Stimulated activated CD8-positive, alpha-beta memory T cell treated with anti-CD3 and anti-CD28 coated beads, Interleukin-7, amount 100 ng/mL, for 48 hours (primary cell): ENCODE measurements at regions not wholly inside any gene's neighbourhood (a gene's known extent, or its start where the extent isn't known, plus 50 kb on each side); places are given as distances from the start of the nearest gene placed in this dataset.
"Not testable (repeated sequence)": the region's sequence is repeated elsewhere in the genome, so short reads cannot be mapped to it uniquely, and the experiment has no call there.

Source experiments
- DNase-seq, 2 donors: peaks; one replicate each; pipeline ENCODE4 v3.0.0-alpha.2; 2020; ENCODE audit warnings: low read depth in 1 of 2; ENCODE audit errors: extremely low read depth in 1 of 2

DNA sequence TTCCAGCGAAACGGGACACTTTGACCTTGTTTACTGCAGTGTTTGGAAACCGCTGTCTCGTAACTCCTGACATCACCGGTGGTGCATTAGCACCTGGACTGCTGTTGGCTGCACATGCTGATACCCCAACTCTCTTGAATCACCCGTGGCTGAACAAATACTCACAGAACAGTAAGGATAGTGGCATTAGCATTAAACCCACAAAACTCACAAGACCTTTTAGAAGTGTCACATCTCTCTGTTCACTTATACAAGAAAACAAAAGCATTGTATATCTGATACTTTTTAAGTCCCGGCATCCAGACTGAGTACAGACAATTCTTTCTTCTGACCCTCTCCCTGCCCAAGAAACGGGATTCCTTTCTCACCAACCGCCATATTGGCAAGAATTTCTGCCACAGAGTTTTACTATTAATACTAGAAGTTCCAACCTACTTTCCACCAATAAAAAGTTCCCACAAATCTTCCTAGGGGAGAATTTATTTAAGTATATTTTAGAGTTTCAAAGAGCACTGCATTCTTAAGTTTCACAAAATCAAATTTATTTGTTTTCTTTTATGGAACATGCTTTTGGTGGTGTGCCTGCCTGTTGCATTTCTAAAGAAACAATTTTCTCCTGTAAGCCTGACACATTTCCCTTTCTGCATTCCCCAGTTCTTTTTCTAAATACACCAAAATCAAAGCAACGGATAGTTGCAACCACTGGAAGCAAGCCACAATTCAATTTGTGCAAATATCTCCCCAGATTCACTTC lies 208.4 kb upstream of the KLF14 start:
- DNase-seq = no peak

DNA sequence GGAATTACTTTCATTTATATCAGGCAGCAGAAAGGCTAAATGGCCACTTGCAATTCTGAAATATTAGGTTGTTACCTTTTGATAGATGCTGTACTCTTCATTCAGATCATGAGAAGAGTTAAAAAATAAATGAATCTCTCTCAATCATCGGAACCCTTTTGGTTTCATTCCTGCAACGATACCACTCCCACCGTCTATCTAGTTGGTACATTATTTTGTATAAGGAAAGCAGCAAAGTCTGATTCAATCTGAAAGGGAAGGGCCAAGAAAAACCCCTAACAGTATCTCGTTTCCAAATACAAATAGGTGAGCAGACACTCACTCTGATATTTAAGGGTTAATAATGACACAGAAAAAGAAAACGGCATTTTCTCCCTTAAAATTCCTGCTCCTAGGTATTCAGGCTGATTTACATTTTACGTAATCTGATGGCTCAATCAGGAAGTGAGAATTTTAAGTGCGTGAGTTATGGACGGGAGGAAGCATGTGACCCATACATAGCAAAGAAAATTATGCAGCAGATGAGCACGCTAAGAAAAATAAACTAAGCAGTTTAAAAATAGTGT lies 209.4 kb upstream of the KLF14 start:
- no peak for DNase-seq

DNA sequence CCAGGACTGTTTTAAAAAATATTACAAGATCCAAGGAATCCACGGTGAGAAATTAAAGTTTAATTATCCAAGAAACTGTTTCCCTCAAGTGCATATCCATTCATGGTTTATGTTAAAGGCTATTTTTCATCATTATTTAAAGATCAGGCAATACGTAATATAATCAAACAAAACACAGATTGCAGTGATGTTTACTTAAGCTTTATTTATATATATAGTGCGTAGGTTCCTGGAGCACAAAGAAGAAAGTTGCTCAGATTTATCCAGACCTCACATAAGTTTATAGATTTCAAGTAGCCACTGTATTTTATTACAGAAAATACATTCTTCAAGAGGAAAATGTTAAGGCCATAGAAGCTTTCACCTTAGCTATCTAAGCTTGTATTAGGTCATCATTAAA lies 210.0 kb upstream of the KLF14 start:
- DNase-seq = no peak

- no peak for DNase-seq
These were observed 211.0 kb upstream of the KLF14 start for GRCh38 chr7:130944997-130945396.

DNA sequence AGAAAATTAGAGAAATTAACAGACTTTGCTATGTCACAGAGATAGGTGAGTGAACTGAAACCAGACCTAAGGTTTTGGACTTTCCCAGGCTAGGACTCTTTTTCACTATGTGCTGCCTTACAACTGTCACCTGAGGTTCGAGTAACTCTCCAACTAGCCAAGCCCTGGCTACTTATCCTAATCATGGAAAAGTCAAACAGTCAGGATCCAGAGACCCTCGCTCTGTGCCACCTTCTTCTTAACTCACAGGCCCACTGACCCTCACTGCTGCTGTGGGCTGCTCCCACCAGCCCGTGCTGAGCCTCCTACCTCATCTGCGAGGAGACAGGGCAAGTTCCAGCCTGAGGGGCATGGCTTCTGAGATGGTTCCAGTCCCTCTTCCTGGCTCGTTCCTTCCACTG lies 211.4 kb upstream of the KLF14 start:
- DNase-seq = no peak

- DNase-seq = no peak
These were observed 212.1 kb upstream of the KLF14 start for GRCh38 chr7:130946114-130946513.

DNA sequence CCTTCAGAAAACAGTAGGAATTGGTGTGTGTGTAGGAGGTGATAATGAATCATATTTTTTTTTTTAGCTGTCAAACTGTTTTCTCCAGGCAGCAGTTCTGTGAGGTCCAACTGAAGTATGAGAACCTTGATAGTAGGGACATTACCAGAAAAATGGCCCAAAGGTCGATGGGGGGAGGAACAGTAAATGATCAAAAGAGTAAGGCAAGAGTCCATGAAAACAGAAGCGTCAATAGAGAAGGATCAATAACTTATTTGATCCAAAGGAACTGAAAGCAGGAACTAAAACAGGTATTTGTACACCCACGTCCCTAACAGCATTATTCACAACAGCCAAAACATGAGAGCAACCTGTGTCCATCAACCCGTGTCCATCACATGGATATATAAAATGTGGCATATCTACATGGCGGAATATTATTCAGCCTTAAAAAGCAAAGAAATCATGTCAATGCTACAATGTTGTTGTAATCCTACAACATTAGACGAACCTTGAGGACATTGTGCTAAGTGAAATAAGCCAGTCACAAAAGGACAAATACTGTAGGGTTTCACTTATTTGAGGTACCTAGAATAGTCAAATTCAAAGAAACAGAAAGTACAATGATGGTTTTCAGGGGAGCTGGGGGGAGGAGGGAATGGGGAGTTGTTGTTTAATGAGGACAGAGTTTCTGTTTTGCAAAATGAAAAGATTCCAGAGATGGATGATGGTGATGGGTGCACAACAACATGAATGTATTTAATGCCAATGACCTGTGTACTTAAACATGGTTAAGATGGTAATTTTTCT lies 214.0 kb upstream of the KLF14 start:
- DNase-seq = no peak

DNA sequence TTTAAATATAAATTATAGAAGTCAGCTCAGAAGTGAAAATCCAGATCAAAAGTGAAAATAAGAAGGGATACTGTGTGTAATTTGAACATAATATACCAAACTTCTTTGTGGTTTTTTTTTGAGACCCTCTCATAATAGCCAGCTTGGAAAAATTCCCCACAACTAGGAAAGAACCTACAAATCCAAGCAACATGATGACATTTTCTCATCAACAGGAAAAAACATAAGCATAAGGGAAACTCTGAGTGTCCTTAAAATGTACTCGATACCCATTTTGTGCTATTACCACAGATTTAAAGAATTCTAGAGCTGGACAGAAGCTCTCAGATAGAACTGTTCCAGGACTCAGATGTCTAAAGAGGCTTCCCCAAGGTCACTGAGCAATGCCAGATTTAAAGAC lies 214.8 kb upstream of the KLF14 start:
- DNase-seq = no peak

DNA sequence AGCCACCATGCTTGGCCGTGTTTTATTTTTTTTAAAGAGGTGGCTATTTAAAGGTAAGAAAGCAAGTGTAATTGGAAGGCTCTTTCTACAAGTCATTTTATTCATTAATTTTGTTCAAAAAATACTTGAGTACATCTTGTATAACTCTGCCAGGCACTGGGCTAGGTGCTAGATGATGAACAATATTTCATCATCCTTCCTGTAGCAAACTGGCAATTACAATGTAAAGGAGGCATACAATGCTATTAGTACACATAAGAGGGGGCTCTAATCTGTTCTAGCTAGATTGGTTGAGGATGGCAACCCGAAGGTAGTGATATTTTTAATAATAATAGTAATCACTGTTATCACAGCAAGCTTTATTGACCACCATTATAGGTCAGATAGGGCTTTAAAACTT lies 215.5 kb upstream of the KLF14 start:
- no peak for DNase-seq

DNA sequence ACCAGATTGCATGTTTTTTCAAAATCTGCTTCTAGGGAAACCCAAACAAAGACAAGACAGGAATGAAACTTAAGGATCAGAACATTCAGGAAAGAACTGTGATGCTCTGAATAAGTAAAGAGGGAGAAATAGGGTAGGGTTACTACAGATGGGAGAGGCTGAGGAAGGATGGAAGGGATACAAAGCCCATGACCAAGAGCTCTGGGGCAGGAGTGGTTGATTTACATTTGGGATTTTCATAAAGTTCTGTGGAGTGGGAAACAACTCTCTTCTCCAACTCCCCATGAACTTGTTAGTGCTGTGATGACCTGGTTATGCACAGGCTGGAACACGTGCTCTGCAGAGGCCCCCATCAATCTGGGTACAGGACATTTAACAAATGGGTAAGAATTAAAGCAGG lies 216.0 kb upstream of the KLF14 start:
- DNase-seq = no peak

DNA sequence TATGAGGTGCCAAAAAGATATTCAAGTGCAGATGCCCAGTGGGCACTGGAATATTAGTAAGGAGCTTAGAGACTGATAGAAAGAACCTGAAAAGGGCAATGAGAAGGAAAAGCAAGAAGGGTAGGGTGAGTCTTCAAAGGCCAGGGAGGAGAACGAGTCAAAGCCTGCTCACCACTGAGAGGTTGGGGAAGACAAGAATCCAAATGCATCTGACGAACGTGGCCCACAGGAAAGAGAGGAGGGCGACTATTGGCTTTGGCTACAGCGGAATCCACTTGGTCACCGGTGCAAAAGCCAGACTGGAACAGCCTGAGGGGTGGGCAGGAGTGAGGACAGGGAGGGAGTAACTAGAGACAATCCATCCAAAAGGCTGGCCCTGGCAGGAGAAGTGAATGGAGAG lies 216.7 kb upstream of the KLF14 start:
- no peak for DNase-seq

DNA sequence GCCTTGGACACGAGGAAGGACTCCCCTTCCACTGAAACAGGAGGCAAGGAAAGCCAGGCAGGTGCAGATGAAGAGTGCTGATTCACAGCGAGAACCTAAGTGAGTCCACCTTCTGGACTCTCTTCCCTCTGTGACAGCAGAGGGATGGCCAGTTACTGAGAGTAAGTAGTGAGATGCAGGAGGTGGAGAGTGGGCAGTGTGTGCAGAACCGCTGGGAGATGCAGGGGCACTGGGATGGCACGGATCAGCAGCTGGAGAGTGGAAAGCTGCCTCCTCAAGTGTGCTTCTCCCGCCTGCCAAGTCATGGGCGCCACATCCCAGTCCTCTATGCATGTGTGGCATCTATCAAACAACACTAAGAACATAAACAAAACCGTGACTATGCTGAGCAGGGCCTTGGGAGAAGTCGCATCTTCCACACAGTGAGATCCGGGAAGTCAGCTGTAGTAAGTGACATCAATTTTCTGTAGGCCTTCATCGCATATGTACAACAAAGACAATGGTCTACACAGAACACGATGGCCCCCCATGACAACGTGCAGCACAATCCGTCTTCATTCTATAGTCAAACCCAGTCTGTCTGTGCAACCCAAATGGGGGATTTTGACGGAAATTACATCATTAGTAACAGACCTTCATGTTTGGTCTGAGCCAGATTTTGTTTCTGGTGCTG lies 217.4 kb upstream of the KLF14 start:
- DNase-seq = no peak

GRCh38 chr7:130951976-130952876 lies 218.2 kb upstream of the KLF14 start:
- DNase-seq = no peak

DNA sequence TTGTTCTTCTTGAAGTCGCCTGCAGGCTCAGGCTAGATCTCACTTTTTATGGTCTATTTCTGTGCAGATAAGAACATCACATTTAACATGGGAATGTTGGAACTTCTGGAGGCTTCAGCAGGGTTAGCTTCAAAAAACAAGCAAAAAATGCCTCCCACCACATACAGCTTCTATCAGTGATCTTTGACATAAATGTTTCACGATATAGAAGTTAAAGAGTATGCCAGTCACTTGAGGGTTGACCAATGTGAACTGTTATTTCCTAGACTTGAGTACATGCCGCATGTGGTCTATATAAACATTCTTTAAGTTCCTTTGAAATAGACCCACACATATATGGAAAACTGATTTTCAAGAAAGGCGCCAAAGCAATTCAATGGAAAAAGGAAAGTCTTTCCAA lies 219.2 kb upstream of the KLF14 start:
- DNase-seq = no peak

DNA sequence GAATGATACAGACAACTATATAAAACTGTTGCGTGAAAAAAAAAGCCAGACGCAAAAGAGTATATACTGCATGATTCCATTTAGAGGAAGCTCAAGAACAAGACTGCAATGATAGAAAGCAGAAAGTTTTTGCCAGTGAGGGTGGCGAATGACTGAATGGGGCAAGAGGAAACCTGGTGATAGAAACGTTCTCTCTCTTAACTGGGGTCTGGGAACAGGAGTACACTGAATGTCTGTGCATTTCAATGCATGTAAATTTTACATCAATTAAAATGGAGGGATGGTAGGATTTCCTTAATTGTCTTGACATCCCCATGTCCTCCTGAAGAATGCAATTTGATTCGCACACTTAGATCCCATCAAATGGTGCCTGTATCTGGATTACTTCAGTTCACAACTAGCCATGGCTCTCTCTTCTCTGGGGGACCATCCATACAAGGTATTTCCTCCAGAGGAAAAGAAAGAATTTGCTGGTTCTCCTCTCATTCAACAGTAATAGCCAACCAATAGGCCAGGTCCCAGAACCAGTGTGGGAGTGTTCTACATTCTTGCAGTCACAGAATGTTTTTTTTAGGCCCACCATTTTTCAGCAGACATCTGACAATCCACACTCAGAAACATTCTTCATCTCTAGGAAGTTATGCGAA lies 221.0 kb upstream of the KLF14 start:
- no peak for DNase-seq

DNA sequence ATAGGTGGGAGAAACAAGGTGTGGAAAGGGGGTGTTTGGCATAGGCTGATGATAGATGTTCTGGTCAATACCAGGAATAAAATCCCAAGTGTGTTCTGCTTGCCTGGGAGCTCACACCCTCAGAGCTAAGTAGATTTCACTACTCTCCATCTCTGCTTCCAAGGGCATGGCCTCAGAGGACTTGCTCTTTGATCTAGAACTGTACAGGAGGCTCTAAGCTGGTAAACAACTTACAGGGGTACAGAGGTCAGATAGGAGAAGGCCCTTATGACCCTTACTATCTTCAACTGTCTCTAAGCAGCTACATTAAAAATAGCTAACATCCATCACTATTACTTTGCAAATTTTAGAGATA lies 221.5 kb upstream of the KLF14 start:
- no peak for DNase-seq

- DNase-seq = no peak
These were observed 222.6 kb upstream of the KLF14 start for GRCh38 chr7:130956417-130957136.

DNA sequence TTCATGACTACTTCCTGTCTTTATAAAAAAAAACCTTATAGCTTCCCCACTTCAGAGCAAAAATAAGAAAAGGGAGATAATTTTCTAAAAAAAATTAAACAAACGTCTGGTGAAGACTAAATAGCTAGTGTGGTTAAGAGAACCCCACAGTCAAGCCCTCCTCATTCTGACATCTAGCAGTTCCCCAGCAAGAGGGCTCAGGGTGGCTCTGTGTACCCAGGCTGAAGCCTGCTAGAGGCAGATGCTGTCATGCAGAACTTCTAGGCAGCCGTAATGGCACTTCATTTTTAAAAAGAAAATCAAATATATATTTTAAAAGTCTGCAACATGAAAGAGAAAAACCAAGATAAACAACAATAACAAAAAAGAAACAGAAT lies 223.1 kb upstream of the KLF14 start:
- DNase-seq = no peak

DNA sequence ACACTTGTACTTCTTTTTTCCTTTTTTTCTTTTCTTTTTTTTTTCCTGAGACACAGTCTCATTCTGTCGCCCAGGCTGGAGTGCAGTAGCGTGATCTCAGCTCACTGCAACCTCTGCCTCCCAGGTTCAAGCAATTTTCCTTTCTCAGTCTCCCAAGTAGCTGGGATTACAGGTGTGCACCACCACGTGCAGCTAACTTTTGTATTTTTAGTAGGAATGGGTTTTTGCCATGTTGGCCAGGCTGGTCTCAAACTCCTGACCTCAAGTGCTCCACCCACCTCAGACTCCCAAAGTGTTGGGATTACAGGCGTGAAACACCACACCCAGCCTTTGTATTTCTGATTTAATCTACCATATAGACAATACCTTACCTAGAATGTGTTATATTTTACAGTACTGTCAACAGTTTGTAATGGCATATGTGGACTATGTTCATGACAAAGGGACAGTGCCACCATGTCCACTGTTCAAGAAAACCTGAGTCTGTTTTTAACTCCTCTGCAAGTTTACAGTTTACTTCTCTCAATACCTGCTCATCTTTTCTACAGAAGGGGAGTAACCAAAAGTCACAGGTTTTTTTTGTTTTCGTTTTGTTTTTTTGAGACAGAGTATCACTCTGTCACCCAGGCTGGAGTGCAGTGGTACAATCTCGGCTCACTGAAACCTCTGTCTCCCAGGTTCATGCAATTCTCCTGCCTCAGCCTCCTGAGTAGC lies 223.9 kb upstream of the KLF14 start:
- DNase-seq = not testable (repeated sequence)
